ENCODE measurements at regions not wholly inside any gene's neighbourhood (a gene's known extent, or its start where the extent isn't known, plus 50 kb on each side); places are given as distances from the start of the nearest gene placed in this dataset.

GRCh38 chr14:101112351-101113107, 209.0 kb upstream of the RTL1 start:
- no peaks in the 10 kb centered on the region for H3K9me3 ChIP-seq (ENCODE audit: insufficient read depth, low read length)
- H2AFZ ChIP-seq (ENCODE audit: low read depth, low read length), result no peak overlapping the region
- no peaks in the 10 kb centered on the region for H3K27me3 ChIP-seq (ENCODE audit: low read depth, low read length)
- no peaks in the 10 kb centered on the region for H4K20me1 ChIP-seq (ENCODE audit: insufficient read depth, low read length)
- H3K79me2 ChIP-seq (ENCODE audit: low read length), result no peaks in the 10 kb centered on the region
- H3K9ac ChIP-seq (ENCODE audit: low read length), result no peak overlapping the region
- H3K4me1 ChIP-seq (ENCODE audit: low read length), result no peaks in the 10 kb centered on the region
- no peak overlapping the region for H3K4me2 ChIP-seq (ENCODE audit: low read length)
- H3K27ac ChIP-seq (ENCODE audit: low read length), result no peak overlapping the region
- no peak overlapping the region for H3K4me3 ChIP-seq (ENCODE audit: low read length)
- no peaks in the 10 kb centered on the region for H3K36me3 ChIP-seq (replicated peaks; ENCODE audit: low read depth, low read length)
- TF ChIP-seq EZH2phosphoT487 (IDR thresholded peaks at IDR 0.05; ENCODE audit: low read depth), result no peak
- TF ChIP-seq CTCF (IDR thresholded peaks at IDR 0.05; ENCODE audit: low read depth, low read length), result no peak

DNA sequence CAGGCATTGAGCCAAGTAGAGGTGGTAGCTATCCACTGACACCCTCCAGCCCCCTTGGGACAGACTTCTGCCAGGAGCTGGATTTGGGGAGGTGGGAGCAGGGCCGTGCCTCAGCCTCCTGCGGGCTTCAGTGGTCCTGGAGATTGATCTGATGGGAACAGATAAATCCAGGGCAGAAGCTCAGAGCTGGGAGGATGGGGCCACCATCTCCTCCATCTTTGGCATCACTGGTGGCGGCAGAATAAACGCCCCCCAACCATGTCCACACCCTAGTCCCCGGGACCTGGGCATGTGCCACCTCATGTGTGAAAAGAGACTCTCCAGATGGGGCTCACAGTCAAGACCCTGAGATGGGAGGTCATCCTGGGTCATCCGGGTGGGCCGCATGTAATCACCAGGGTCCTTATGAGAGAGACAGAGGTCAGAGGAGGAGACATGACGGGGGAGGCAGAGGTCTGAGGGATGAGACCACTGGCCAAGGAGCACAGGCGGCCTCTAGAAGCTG, 209.6 kb upstream of the RTL1 start:
- Histone ChIP-seq H4K20me1 (ENCODE audit: insufficient read depth, low read length) (no peaks in the 10 kb centered on the region), H3K79me2 (ENCODE audit: low read length) (no peaks in the 10 kb centered on the region), H3K9ac (ENCODE audit: low read length) (no peak overlapping the region), H3K27me3 (ENCODE audit: low read depth, low read length) (no peaks in the 10 kb centered on the region), H3K9me3 (ENCODE audit: insufficient read depth, low read length) (no peaks in the 10 kb centered on the region), H3K4me2 (ENCODE audit: low read length) (no peak overlapping the region), H3K36me3 (replicated peaks; ENCODE audit: low read depth, low read length) (no peaks in the 10 kb centered on the region), H3K4me1 (ENCODE audit: low read length) (no peaks in the 10 kb centered on the region), H2AFZ (ENCODE audit: low read depth, low read length) (no peak overlapping the region), H3K4me3 (ENCODE audit: low read length) (no peak overlapping the region), H3K27ac (ENCODE audit: low read length) (no peak overlapping the region)
- TF ChIP-seq EZH2phosphoT487 (IDR thresholded peaks at IDR 0.05; ENCODE audit: low read depth), result no peak
- no peak for TF ChIP-seq CTCF (IDR thresholded peaks at IDR 0.05; ENCODE audit: low read depth, low read length)

DNA sequence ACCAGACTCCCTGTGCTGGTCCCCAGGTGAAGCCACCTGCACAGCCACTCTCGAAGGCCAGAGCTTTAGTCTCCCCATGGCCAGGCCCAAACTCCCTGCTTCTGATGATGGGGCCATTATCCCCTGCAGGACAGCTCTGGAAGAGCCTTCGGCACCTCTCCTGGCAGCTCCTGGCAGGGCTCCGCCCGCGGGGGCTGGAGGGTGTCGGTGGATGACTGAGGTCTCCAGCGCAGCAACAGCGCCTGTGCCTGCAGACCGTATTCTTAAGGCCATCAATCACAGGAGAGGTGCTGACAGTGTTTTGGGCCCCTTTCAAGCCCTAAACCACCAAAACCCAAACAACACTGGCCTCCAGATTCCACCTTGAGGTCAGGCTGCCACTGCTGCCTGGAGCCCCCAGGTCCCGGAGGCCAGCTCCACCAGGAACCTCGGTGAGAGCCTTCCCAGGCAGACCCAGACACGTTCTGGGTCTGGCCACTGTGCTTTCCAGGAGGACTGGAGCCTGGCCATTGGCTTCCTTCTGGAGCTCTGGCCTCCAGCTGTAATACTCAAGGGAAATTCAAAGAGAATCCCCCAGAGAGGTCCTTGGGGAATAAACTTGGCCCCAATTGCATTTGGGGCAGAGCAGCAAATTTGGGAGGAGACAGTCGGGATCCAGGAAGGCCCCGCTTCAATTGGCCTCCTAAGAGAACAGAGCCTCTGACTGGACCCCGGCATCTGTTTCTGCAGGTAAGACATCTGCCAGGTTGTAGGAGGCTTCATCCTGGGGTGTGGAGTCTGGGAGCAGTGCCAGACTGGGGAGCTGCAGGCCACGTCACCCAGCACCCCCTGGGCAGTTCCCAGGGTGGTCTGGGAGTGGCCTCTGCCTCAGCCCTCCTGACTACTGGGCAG, 210.6 kb upstream of the RTL1 start:
- Histone ChIP-seq H3K4me1 (ENCODE audit: low read length) (no peaks in the 10 kb centered on the region), H3K9me3 (ENCODE audit: insufficient read depth, low read length) (no peaks in the 10 kb centered on the region), H3K4me2 (ENCODE audit: low read length) (no peak overlapping the region), H3K27ac (ENCODE audit: low read length) (no peak overlapping the region), H4K20me1 (ENCODE audit: insufficient read depth, low read length) (no peaks in the 10 kb centered on the region), H2AFZ (ENCODE audit: low read depth, low read length) (no peak overlapping the region), H3K79me2 (ENCODE audit: low read length) (no peaks in the 10 kb centered on the region), H3K27me3 (ENCODE audit: low read depth, low read length) (no peaks in the 10 kb centered on the region), H3K4me3 (ENCODE audit: low read length) (no peak overlapping the region), H3K9ac (ENCODE audit: low read length) (no peak overlapping the region), H3K36me3 (replicated peaks; ENCODE audit: low read depth, low read length) (no peaks in the 10 kb centered on the region)
- TF ChIP-seq CTCF (IDR thresholded peaks at IDR 0.05; ENCODE audit: low read depth, low read length) (no peak), EZH2phosphoT487 (IDR thresholded peaks at IDR 0.05; ENCODE audit: low read depth) (no peak)

Data from OCI-LY3 (cell line).